SU-DHL-6 (cell line): ENCODE measurements at regions not wholly inside any gene's neighbourhood (a gene's known extent, or its start where the extent isn't known, plus 50 kb on each side); places are given as distances from the start of the nearest gene placed in this dataset.

Source experiments
- H2AFZ ChIP-seq: fragments of 200-600 bp; sonication (generic); 2 replicates; pipeline ENCODE4 v1.6.1; 2014; ENCODE audit warnings: low read depth, mild to moderate bottlenecking, moderate library complexity, mixed read lengths, antibody characterized with exemption, low read length; ENCODE audit not compliant: severe bottlenecking
- H3F3A ChIP-seq: fragments of 200-600 bp; shearing (Covaris generic); 2 replicates; pipeline ENCODE4 v1.6.0; 2016; ENCODE audit warnings: antibody characterized with exemption, mild to moderate bottlenecking; ENCODE audit not compliant: insufficient read depth
- H3K27ac ChIP-seq: fragments of 200-600 bp; sonication (generic); 2 replicates; pipeline ENCODE4 v1.5.1; 2016; ENCODE audit warnings: low read depth, mild to moderate bottlenecking, low read length, moderate library complexity, mixed read lengths
- H3K27me3 ChIP-seq: fragments of 200-600 bp; sonication (generic), shearing (Covaris generic); 2 replicates; pipeline ENCODE4 v1.6.0; 2014; ENCODE audit warnings: mild to moderate bottlenecking, low read length
- H3K36me3 ChIP-seq: fragments of 200-600 bp; sonication (generic); 2 replicates; pipeline ENCODE4 v1.6.1; 2014; ENCODE audit warnings: mild to moderate bottlenecking, low read length, mixed read lengths
- H3K4me2 ChIP-seq: fragments of 300-600, 200-600 bp; shearing (Covaris generic), sonication (generic); 2 replicates; pipeline ENCODE4 v1.6.0; 2014; ENCODE audit warnings: low read length, low read depth, mild to moderate bottlenecking; ENCODE audit not compliant: poor library complexity, severe bottlenecking
- H3K4me3 ChIP-seq: fragments of 200-600 bp; sonication (generic); 2 replicates; pipeline ENCODE4 v1.5.1; 2014; ENCODE audit warnings: antibody characterized with exemption, low read length, mild to moderate bottlenecking, mixed read lengths; ENCODE audit not compliant: insufficient read depth, poor library complexity, severe bottlenecking
- H3K79me2 ChIP-seq: fragments of 200-600 bp; sonication (generic); 2 replicates; pipeline ENCODE4 v1.6.1; 2014; ENCODE audit warnings: mild to moderate bottlenecking, low read length, moderate library complexity; ENCODE audit not compliant: insufficient read depth
- H3K9ac ChIP-seq: fragments of 200-600 bp; sonication (generic); 2 replicates; pipeline ENCODE4 v1.7.0; 2014; ENCODE audit warnings: mild to moderate bottlenecking, low read length
- H3K9me2 ChIP-seq: fragments of 200-600 bp; sonication (generic); replicated peaks from 2 replicates; pipeline ENCODE4 v1.6.1; 2014; ENCODE audit warnings: low read length; ENCODE audit not compliant: insufficient read depth
- H3K9me3 ChIP-seq: fragments of 200-600 bp; sonication (generic); 2 replicates; pipeline ENCODE4 v1.6.1; 2014; ENCODE audit warnings: low read length, mixed read lengths; ENCODE audit not compliant: insufficient read depth
- H4K20me1 ChIP-seq: fragments of 200-600 bp; sonication (generic); 2 replicates; pipeline ENCODE4 v1.6.1; 2014; ENCODE audit warnings: low read depth, mild to moderate bottlenecking, antibody characterized with exemption, low read length, moderate library complexity, mixed read lengths
- EZH2phosphoT487 ChIP-seq: fragments of 200-600 bp; sonication (generic), shearing (Covaris generic); conservative IDR thresholded peaks from 2 replicates; pipeline ENCODE4 v1.6.1; 2018; ENCODE audit warnings: mild to moderate bottlenecking, antibody characterized with exemption, low read length, moderate library complexity, mixed read lengths
- TF ChIP-seq, protein P1 (sequence below): fragments of 200-600 bp; sonication (generic); IDR thresholded peaks from one replicate; pipeline ENCODE4 v1.5.1; 2017; ENCODE audit warnings: antibody characterized with exemption, mild to moderate bottlenecking, low read length, moderate library complexity; ENCODE audit not compliant: insufficient read depth, poor library complexity, severe bottlenecking

DNA sequence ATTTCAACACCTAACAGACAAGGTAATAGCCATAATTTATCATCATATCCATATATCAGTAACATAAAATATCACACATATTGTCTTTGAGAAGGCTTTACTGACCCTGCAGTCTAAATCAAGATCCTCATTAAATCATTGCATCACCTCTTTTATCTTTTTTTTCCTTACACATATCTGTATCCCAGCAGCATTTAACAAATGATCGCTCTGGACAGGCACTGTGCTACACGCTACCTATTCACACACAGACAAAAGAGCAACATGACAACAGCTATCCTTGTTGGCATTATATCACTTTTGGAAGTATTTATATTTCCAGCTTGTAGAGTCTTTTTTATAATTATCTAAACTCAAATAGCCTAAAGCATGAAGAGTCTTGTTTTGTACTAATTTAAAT is 73.3 kb upstream of the NBEA start:
- no peak overlapping the region for H3K4me2 ChIP-seq

DNA sequence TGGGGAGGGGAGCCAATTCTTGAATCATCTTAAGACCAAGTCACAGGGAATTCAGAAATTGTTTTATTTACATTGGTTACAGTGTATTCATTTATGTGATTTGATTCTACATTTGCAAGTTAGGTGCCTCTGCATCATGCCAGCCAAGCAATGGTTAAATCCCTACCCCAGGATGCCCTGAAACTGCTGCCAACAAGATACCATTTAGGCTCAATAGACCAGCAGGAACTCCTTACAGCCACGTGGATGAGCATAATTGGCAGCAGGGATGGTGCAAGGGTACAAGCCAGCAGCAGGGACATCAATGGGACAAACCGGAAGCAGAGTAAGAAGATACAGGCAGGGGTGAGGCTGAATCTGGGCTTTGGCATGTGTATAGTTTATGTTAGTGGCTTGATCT is 72.4 kb upstream of the NBEA start:
- Histone ChIP-seq H3K9ac (no peak overlapping the region), H3K9me3 (no peaks in the 10 kb centered on the region), H3F3A (no peaks in the 10 kb centered on the region), H3K27ac (no peak overlapping the region), H3K79me2 (no peaks in the 10 kb centered on the region), H3K27me3 (no peaks in the 10 kb centered on the region), H2AFZ (no peak overlapping the region), H3K36me3 (no peaks in the 10 kb centered on the region), H3K4me2 (no peak overlapping the region), H3K4me3 (no peak overlapping the region), H4K20me1 (no peaks in the 10 kb centered on the region), H3K9me2 (no peaks in the 10 kb centered on the region)
- no peak for TF ChIP-seq EZH2phosphoT487
- TF ChIP-seq, protein P1, sequence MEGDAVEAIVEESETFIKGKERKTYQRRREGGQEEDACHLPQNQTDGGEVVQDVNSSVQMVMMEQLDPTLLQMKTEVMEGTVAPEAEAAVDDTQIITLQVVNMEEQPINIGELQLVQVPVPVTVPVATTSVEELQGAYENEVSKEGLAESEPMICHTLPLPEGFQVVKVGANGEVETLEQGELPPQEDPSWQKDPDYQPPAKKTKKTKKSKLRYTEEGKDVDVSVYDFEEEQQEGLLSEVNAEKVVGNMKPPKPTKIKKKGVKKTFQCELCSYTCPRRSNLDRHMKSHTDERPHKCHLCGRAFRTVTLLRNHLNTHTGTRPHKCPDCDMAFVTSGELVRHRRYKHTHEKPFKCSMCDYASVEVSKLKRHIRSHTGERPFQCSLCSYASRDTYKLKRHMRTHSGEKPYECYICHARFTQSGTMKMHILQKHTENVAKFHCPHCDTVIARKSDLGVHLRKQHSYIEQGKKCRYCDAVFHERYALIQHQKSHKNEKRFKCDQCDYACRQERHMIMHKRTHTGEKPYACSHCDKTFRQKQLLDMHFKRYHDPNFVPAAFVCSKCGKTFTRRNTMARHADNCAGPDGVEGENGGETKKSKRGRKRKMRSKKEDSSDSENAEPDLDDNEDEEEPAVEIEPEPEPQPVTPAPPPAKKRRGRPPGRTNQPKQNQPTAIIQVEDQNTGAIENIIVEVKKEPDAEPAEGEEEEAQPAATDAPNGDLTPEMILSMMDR, result no peak

More for the DNA sequence above, 73.3 kb upstream of the NBEA start:
- H3F3A ChIP-seq, result no peaks in the 10 kb centered on the region
- no peaks in the 10 kb centered on the region for H3K9me3 ChIP-seq
- TF ChIP-seq, protein P1, result no peak
- TF ChIP-seq EZH2phosphoT487, result no peak
- no peak overlapping the region for H2AFZ ChIP-seq
- H3K79me2 ChIP-seq, result no peaks in the 10 kb centered on the region
- H3K9ac ChIP-seq, result no peak overlapping the region
- no peaks in the 10 kb centered on the region for H3K27me3 ChIP-seq
- no peak overlapping the region for H3K4me3 ChIP-seq
- H4K20me1 ChIP-seq, result no peaks in the 10 kb centered on the region
- no peaks in the 10 kb centered on the region for H3K9me2 ChIP-seq
- no peaks in the 10 kb centered on the region for H3K36me3 ChIP-seq
- no peak overlapping the region for H3K27ac ChIP-seq

DNA sequence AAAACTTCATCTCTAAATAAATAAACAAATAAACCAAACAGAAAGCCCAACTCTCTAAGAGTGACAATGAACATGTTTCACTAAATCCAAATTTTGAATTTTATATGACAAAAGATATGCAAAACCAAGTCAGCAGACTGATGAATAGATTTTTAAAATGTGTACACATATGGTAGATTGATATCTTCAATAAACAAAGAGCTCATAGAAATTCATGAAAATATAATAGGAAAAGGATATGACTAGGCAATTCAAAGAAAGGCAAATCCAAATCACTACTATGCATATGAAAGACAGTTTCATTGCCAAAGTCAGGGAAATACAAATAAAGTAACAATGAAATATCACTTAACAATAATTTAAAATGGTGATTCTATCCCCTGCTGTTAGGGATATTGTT is 63.7 kb upstream of the NBEA start:
- Histone ChIP-seq H3F3A (no peaks in the 10 kb centered on the region), H3K79me2 (no peaks in the 10 kb centered on the region), H3K4me3 (no peak overlapping the region), H3K9me2 (no peaks in the 10 kb centered on the region), H3K9ac (no peak overlapping the region), H2AFZ (no peak overlapping the region), H3K36me3 (no peaks in the 10 kb centered on the region), H3K9me3 (no peaks in the 10 kb centered on the region), H3K4me2 (no peak overlapping the region), H3K27me3 (no peaks in the 10 kb centered on the region), H4K20me1 (no peaks in the 10 kb centered on the region), H3K27ac (no peak overlapping the region)
- TF ChIP-seq, protein P1, result no peak
- no peak for TF ChIP-seq EZH2phosphoT487
